ENCODE measurements at regions not wholly inside any gene's neighbourhood (a gene's known extent, or its start where the extent isn't known, plus 50 kb on each side); places are given as distances from the start of the nearest gene placed in this dataset.

DNA sequence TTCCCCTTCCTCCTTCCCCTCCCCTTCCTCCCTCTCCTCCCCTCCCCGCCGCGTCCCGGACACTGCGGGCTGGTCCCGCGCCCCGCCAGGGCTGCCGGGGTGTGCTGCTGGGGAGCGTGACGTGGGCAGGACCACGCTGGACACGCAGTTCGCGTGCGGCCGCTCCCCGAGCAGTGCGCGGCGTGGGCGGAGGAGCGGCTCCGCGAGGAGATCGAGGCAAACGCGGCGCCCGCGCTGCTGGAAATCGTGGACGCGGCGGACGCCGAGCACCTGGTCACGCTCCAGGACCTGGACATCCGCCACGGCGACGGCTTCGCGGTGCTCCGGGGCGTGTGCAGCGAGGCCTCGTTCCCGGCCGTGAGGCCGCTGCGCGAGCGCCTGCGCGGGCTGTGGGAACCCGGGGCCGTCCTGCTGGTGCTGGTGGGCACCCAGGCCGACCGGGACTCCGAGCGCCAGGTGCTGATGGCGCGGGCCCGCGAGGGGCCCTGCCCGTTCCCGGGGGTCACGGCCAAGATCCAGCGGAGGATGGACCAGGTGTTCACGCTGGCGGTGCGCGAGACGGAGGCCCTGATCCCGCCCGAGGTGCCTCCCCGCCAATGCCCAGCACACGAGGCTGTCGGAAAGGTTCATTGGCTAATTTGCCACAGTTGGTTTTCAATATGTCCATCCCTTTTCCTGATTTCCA is 84.3 kb downstream of the TNFAIP2 start:
- no peak for DNase-seq

DNA sequence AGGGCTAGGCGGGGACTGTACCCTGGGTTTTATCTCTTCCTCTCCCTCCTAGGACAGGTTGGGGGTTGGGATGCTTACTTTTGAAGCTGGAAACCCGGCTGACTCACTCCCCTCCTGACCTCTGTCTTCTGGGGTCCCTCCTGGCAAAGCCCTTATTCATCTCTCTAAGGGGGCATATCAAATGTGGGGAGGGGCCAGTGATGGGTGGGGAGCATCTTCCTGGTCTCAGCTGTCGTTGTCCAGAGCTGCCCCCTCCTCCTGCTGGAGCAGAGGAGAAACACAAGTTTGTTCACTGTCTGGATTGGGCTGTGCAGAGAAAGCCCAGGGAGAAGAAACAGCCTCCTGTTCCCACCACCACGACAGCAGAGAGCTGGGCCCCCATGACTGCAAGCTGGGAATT is 85.8 kb downstream of the TNFAIP2 start:
- DNase-seq = no peak

DNA sequence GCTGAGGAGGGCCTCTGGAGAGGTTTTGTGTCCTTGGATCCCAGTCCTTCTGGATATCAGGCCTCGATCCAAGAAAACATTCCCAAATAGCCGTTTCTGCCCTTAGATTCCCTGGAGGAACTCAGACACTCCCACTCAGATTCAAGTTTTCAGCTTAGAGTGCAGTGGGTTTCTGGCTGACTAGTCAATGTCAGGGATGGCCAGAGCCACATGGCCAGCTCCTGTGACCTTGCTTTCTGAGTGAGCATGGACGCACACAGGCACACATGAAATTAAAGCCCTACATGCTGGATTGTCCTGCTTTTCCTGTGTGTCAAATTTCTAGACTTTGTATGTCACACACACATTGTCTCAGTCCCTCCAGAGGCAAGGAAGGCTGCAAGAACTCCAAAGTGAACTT is 86.2 kb downstream of the TNFAIP2 start:
- DNase-seq = no peak

DNA sequence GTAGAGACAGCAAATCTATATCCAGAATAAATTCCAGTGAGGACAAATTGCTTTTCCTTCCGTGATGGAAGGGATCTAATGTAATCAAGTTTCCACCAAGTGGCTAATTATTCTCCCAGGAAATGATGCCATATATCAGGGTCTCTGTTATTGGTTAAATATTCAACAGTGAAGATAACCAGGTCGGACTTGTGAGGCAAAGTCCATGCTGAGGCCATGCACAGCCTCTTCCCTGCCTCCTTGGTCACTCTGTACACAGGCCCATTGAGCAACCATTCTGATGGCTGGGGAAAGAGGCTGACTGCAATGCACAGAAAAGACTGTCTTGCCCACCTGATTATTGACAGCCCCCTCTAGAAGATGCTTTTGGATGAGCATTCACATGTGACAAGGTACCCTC is 90.1 kb downstream of the TNFAIP2 start:
- no peak for DNase-seq

DNA sequence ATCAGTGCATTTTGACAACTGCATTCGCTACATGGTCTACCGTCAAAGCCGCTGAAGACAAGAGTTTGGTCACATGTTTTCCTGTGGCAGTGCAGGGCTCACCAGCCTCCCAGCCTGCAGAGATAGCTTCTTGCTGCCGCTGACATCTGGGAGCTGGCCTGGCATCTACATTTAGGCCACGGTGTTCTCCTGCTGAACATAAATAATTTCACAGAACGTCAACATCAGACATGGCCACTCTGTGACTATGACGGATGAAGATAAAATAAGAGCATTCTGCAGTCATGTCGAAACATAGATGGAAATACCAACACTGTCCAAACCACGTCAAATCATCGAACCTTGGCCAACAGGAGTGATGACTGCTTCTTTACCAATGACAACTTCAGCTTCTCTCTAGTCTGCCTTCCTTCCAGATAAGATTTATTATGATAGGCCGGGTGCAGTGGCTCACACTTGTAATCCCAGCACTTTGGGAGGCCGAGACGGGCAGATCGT is 91.2 kb downstream of the TNFAIP2 start:
- no peak for DNase-seq

DNA sequence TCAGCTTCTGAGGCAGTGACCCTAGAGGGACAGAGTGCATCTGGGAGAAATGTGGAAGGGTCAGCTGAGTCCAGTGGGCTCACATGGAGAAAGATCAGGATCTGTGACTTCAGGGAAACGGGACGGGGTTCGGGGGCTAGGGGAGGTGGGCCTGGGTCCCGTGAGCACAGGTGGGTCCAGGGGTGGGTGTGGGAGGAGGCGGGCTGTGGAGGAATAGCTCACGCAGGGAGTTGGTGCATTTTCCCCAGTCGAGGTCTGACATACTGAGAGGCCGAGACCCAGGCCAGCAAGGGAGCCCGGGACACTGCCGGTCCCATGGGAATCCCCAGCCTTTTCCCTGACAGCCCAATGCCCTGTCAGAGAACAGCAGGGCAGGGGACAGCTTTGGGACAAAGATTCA is 93.1 kb downstream of the TNFAIP2 start:
- no peak for DNase-seq

DNA sequence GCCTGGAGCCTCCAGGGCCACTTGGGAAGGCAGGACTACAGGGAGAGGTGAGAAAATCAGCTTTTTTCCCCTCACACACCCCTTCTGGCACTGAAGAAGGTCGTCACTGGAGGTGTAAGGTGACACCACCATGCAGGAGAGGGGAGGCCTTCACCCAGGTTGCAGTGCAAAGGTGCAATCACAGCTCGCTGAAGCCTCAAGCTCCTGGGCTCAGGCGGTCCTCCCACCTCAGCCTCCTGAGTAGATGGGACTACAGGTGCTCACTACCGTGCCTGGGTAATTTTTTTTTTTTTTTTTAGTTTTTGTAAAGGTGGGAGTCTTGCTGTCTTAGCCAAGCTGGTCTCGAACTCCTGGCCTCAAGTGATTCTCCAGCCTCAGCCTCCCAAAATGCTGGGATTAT is 93.6 kb downstream of the TNFAIP2 start:
- DNase-seq = no peak

DNA sequence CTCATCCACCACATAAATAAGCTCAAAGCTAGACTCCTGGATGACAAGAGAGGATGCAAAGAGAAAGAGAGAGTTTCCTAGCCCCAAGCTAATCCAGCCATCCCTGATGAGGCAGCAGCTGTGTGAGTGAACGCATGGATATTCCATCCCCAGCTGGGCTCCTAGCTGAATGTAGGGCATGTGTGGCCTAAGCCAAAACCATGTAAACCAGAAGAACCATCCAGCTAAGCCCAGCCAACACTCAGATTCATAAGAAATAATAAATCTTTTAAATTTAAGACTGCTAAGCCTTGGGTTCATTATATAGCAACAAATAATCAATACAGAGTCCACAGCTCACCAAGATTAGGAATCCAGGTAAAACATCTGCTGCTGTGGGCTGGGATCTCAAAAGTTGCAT is 94.3 kb downstream of the TNFAIP2 start:
- no peak for DNase-seq

DNA sequence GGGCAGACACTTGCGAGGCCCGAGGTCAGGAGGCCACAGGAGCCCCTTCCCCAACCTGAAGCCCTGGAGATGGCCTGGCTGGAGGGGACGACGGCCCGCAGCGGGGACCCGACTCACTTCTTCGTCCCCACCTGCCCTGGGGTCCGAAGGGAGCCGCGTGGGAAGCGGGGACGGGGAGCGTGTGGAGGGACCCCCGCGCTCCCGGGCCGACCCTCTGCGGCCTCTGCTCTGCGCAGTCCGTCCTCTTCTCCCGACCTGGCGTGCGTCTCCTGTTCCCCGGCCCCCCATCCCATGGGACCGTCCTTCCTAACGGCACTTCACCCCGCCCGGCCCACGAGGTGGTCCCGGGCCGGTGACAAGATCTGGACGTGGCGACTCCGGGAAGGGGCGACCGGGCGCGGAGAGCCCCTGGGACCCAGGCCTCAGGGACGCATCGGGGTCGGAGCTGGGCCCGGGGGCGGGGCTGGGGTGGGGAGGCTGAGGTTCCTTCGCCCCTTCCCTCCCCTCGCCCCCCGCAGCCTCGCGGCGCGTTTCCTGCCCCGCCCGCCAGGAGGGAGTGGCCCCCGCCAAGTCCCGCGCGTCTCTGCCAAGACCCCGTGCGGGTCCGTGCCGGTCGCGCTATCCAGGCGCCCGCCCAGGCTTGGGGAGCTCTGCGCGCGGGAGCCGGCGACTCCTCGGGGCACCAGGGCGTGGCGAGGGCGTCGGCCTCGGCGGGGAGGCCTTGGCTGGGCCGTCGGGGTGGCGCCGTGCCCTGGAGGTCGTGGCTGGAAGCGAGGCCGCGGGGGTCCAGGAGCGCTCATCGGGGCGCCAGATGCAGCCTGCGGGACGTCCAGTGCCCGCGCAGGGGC is 97.1 kb downstream of the TNFAIP2 start:
- no peak for DNase-seq

DNA sequence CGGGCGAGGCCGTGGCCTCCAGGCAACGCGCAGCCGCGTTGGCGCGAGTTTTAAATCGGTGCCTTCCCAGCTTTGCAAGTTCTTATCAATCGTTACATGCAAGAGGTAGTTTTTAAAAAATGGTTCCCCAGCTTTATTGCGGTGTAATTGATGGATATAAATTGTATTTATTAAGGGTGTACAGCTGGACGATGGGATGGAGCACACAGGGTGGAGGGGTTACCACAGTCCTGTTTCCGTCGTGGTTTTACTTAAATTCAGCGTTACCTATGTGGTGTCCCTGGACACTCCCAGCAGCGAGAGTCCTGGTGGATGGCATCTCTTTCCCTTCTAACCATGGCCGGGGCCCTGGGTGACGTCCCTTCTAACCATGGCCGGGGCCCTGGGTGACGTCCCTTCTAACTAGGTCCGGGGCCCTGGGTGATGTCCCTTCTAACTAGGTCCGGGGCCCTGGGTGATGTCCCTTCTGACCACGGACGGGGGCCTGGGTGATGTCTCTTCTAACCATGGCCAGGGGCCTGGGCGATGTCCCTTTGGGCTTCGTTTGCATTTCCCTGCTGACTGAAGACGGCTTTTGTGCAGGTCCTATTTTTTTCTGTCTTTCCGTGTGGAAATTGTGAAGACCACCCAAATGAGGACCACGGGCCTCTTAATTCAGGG is 97.9 kb downstream of the TNFAIP2 start:
- DNase-seq = no peak

DNA sequence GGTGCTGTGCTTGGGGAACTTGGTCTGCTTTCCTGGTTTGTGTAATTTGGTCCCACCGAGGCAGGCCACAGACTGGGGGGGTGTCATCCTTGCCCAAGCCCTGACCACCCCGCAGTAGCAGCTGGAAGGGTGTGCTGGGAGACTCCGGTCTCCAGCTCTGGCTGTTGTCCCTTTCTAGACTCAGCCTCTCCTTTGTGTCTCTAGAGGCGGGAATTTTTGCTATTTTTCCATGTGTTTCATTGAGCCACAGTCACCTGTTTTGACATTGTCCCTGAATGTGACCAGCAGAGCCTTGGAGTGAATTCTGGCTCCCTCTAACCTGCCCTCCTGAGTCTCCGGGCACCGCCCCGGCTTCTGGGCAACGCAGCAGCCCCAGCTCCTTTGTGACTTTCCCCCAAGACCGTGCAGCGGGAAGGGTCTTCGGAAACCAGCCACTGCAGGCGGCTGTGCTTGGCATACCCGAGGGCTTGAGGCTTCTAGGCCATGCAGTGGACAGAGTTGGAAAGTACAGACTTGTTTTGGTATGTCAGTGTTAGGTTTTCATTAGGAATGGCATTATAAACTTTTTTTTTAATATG is 98.6 kb downstream of the TNFAIP2 start:
- DNase-seq = no peak

DNA sequence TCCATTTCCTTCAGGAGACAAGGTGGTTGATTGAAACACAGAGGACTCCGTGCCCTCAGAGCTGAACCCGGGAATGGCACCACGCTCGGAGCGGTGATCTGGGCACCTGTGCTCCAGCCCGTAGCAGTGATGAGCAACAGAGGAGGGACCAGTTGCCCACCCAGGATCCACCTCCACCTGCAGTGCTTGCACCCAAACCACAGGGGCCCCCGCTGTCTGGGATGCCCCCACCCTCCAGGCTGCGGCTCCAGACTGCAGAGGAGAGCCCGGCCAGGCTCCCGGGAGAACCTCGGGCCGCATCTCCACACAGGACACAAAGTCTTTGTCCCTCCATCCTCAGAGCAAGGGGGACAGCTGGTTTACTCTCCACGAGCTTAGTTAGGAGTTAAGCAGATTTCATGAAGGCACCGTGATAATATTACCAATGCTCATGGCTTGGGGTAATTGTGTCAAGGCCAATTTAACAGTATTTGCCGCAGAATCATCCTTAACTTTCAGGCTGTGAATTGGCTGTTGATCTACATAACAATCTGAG is 100.6 kb downstream of the TNFAIP2 start:
- no peak for DNase-seq

DNA sequence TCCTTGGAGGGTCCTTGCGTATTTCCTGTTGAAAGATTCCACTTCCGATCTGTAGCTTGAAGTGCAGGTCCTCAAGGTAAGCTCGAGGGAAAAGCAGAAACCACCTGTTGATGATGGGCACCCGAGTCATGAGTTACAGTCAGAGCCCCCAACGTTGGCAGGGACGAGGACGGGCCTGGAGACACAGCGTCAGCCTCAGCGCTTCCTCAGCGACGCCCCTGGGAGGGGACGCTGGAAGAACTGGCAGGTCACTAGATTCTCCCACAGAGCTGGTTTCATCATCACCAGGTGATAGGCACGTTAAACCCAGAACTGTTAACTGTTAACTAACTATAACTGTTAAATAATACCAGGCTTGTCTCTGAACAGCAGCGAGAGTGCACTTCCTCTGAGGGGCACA is 101.8 kb downstream of the TNFAIP2 start:
- no peak for DNase-seq

DNA sequence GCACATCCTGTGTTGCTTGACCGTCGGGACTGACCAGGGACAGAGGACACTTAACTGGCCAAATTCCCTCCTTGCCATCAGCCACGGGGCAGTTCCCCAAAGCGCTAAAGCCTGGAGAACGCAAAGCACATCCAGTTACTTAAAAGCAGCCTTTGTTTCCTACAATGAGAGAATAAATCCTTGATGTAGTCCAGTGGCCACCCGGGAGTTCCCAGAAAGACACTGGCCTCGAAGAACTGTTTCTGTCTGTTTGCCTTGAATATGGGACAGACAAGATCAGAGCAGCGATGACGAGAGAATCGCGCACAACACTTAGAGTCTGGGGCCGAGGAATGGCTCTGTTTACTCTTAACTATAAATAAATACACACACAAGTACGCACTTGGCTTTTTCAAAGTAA is 102.2 kb downstream of the TNFAIP2 start:
- DNase-seq = no peak

DNA sequence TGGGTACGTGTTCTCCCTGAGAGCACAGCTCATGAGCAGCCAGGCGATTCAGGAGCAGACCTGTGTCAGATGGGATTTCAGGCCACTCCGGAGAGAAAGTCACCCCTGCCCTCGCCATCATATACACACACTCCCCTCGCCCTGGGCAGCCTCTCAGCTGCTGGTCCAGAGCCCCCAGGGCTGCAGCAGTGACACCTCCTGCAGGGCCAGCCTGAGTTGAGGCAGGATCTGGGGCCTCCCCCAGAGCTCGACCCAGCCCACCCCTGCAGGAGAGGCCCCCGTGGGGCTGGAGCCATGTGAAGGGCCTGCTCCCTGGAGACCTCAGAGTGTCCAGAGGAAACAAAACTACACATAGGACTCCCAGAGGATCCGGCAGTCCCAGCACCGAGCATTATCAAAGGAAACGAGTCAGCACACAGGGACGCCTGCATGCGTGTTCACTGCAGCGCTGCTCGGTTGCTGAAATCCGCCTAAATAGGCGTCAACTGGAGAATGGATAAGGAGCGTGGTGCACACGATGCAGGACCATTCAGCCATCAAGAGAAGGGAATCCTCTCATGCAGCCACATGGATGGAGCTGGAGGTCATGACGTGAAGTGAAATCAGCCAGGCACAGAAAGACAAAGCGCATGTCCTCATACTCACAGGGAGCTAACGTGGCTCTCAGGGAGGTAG is 104.0 kb downstream of the TNFAIP2 start:
- DNase-seq = no peak

DNA sequence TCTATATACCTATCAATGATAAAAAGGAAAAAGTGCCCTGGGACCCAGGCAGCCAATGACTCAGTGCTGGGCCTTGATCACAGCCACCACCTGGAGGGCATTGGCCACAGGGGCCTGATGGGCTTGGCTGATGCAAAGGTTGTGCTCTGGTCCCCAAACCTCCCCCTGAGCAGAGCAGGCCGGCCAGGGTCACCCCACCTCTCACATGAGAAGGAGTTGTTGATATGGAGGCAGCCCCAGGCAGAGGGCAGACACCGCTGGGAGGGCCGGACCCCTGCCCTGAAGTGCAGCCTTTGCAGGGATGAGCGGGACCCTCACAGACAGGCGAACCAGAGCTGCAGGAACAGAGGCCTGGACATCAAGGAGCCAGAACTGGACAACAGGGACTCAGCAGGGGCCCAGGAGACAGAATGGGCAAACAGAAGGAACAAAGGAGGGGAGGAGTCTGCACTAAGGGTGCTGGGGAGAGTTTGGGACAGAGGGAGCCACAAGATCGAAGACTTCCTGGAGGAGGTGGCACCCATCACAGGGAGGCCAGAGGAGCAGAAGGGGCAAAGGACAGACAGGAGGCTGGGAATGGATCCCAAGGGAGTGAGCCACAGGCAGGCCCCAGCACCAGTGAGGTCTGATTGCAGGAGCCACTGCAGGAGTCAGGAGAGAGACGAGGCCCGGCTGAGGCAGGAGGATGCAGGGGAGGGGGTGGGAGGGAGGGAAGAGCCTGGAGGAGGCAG is 105.0 kb downstream of the TNFAIP2 start:
- DNase-seq = no peak

DNA sequence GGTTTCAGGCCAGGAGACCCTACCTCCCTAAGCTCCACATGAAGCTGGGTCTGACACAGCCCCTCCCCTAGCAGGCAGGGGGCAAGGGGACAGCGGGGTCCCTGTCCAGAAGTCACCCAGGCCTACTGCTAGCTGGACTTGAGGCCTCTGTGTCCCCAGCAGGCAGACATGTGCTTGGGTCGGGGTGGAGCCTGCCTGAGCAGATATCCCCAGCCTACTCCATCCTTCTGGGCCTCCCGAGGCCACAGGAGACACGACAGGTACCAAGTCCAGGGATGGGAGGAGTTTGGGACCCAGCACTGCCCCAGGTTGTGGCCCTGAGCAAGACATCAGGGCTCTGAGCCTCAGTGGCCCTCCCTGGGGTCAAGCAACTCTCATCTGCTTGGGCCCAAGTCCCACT is 105.2 kb upstream of the EIF5 start:
- no peak for DNase-seq

DNA sequence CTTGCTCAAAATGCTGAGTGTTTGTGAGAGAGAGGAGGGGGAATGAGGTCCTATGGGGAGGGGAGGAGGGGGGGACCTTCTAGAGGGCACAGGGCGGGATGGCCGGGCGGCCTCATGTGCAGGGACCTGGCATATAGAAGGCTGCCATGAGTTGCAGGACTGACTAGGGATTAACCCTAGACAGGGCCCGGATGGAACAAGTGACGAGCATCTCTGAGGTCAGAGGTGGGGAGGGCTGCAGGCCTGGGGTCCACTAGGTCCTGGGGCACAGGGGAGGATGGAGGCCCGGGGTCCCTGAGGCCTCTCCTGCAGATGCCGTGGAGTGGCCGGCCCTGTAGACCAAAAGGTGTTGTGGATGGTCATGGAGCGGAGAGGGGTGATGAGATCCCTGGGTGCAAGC is 104.0 kb upstream of the EIF5 start:
- DNase-seq = no peak

DNA sequence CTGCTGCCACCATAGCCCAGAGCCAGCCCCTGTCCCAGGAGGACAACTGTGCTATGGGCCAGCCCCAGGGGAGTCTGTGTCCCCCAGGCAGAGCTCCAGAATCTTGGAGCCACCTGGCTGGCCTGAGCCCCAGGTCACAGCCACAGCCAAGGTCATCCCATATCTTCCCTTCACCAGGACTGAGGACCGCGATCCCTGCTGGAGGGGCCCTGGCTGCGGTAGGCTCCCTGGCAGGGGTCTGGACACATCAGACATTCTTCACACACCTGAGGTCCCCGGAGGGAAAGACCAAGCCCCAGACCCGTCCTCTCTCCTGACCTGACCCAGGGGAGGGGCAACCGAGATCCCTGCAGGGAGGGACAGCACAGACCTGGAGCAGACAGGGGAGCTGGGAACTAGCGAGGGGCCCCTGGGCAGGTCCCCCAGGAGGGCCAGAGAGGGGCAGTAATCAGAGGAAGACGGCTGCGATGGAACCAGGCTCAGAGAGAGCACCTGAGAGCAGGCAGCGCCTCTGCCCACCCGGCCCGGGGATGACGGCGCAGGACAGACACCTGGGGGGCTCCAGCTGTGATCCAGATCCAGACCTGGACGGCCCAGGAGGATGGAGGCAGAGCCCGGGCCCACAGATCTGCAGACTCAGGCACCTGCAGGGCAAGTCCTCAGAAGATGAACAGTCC is 103.2 kb upstream of the EIF5 start:
- no peak for DNase-seq

DNA sequence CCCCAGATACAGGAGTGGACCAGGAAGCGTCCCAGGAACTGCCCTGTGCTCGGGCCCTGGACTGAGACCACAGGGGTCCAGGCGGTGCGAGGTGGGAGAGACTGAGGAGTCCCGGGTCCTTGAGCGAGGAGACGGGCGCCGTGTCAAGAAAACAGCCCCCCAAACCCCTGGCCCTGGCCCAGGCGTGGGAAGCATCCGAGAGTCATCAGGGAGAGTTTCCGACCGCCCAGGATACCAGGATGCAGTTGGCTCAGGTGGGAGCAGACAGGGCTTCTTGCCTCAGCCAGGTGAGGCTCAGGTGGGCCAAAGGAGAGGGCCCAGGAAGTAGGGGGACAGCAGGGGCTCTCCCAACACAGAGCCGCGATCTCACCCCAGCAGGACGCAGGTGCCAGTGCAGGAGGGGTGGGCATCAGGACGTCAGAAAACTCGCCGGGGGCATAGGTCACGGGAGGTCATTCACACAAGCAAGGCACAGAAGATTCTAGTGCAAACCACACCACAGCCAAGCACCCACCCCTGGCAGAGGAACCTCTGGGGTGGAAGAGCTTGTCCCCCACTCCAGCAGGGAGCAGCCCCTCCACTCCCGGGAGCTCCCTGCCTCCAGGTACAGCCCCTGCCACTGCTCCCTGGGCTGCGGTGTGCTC is 102.5 kb upstream of the EIF5 start:
- DNase-seq = no peak

All from AML-193 (cell line).